ENCODE measurements at regions not wholly inside any gene's neighbourhood (a gene's known extent, or its start where the extent isn't known, plus 50 kb on each side); places are given as distances from the start of the nearest gene placed in this dataset.

DNA sequence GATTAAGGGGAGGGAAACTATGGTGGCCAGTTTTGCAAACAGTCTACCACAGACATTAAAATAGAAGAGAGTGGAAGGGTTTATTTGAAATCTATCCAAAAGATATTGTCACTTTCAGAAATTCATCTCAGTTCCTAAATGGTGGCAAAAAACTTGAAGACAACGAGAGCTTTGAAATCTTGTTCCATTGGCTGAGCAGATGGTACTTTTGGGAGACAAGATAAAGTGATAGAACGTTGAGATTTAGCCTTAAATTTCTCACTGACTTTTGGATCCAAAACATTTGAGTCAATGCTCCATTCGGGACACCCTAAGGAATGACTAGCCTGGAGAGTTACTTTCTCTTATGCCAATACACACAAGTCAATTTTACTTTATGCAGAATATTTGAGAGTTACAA lies 319.1 kb upstream of the LARGE1 start:
- TF ChIP-seq, protein P1, sequence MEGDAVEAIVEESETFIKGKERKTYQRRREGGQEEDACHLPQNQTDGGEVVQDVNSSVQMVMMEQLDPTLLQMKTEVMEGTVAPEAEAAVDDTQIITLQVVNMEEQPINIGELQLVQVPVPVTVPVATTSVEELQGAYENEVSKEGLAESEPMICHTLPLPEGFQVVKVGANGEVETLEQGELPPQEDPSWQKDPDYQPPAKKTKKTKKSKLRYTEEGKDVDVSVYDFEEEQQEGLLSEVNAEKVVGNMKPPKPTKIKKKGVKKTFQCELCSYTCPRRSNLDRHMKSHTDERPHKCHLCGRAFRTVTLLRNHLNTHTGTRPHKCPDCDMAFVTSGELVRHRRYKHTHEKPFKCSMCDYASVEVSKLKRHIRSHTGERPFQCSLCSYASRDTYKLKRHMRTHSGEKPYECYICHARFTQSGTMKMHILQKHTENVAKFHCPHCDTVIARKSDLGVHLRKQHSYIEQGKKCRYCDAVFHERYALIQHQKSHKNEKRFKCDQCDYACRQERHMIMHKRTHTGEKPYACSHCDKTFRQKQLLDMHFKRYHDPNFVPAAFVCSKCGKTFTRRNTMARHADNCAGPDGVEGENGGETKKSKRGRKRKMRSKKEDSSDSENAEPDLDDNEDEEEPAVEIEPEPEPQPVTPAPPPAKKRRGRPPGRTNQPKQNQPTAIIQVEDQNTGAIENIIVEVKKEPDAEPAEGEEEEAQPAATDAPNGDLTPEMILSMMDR (IDR thresholded peaks at IDR 0.05), result no peak
- TF ChIP-seq POLR2AphosphoS5 (IDR thresholded peaks at IDR 0.05) (no peak), EP300 (IDR thresholded peaks at IDR 0.05) (no peak)
